ENCODE measurements at regions not wholly inside any gene's neighbourhood (a gene's known extent, or its start where the extent isn't known, plus 50 kb on each side); places are given as distances from the start of the nearest gene placed in this dataset.

- no peak for TF ChIP-seq CTCF (IDR thresholded peaks at IDR 0.05; ENCODE audit: low read depth, low read length, missing control alignments)
- DNase-seq (ENCODE audit: low read depth) = no peak
- no peak overlapping the region for H3K4me3 ChIP-seq (ENCODE audit: low read depth, low read length)
These were observed 114.2 kb upstream of the ARHGAP5 start for GRCh38 chr14:31962920-31963319.

GRCh38 chr14:31963587-31963986 lies 113.5 kb upstream of the ARHGAP5 start:
- no peak for DNase-seq (ENCODE audit: low read depth)
- TF ChIP-seq CTCF (IDR thresholded peaks at IDR 0.05; ENCODE audit: low read depth, low read length, missing control alignments) = no peak
- H3K4me3 ChIP-seq (ENCODE audit: low read depth, low read length) = no peak overlapping the region

- no peak for DNase-seq (ENCODE audit: low read depth)
- no peak for TF ChIP-seq CTCF (IDR thresholded peaks at IDR 0.05; ENCODE audit: low read depth, low read length, missing control alignments)
- H3K4me3 ChIP-seq (ENCODE audit: low read depth, low read length) = no peak overlapping the region
These were observed 112.6 kb upstream of the ARHGAP5 start for GRCh38 chr14:31964490-31964889.

GRCh38 chr14:31965071-31965734 lies 111.9 kb upstream of the ARHGAP5 start:
- DNase-seq (ENCODE audit: low read depth) = no peak
- H3K4me3 ChIP-seq (ENCODE audit: low read depth, low read length) = no peak overlapping the region
- no peak for TF ChIP-seq CTCF (IDR thresholded peaks at IDR 0.05; ENCODE audit: low read depth, low read length, missing control alignments)

- no peak for TF ChIP-seq CTCF (IDR thresholded peaks at IDR 0.05; ENCODE audit: low read depth, low read length, missing control alignments)
- DNase-seq (ENCODE audit: low read depth) = no peak
- H3K4me3 ChIP-seq (ENCODE audit: low read depth, low read length) = no peak overlapping the region
These were observed 111.1 kb upstream of the ARHGAP5 start for GRCh38 chr14:31965735-31966598.

- no peak overlapping the region for H3K4me3 ChIP-seq (ENCODE audit: low read depth, low read length)
- no peak for TF ChIP-seq CTCF (IDR thresholded peaks at IDR 0.05; ENCODE audit: low read depth, low read length, missing control alignments)
- DNase-seq (ENCODE audit: low read depth) = no peak
These were observed 110.0 kb upstream of the ARHGAP5 start for GRCh38 chr14:31966896-31967668.
